ENCODE measurements at regions not wholly inside any gene's neighbourhood (a gene's known extent, or its start where the extent isn't known, plus 50 kb on each side); places are given as distances from the start of the nearest gene placed in this dataset.

DNA sequence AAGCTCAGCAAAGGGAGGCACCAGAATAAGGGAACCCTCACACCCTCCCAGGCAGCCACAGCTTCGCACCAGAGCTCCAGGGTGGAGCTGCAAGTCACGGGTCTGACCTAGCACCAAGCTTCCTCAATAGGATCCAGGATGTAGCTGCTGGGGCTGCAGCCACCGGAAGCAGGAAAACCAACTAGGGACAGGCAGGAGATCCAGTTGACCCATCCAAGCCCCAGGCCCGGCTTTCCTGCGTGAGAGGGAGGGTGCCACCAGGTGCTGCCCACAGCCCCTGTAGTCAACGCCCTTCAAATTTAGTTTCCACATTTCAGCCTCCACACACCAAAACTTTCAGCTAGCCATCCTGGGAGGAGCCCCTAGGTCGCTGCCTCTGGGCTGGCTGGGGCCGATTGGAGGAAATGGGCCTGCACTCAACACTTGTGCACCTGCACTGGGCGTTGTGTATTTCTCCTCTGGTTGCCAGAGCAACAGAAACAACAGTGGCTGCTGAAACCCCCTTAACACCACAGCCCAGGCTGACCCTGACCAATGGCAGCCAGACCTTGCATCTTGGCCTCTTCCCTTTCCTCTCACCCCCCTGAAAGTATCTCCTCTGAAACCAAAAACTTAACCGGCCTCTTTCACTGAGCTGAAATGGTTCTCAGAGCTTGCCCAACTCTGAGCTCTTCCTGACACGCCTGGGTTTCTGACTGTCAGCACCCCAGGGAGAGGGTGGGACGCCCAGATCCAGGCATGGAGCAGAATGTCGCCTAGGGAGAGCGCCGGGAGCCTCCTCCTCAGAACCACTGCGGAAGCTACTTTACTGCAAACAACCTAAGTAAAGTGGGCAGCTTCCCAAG is 226.5 kb upstream of the MAP3K1 start:
- no peak for DNase-seq (ENCODE audit: low read depth in 2 of 2)

GRCh38 chr5:56588131-56588487 is 227.2 kb upstream of the MAP3K1 start:
- no peak for DNase-seq (ENCODE audit: low read depth in 2 of 2)

DNA sequence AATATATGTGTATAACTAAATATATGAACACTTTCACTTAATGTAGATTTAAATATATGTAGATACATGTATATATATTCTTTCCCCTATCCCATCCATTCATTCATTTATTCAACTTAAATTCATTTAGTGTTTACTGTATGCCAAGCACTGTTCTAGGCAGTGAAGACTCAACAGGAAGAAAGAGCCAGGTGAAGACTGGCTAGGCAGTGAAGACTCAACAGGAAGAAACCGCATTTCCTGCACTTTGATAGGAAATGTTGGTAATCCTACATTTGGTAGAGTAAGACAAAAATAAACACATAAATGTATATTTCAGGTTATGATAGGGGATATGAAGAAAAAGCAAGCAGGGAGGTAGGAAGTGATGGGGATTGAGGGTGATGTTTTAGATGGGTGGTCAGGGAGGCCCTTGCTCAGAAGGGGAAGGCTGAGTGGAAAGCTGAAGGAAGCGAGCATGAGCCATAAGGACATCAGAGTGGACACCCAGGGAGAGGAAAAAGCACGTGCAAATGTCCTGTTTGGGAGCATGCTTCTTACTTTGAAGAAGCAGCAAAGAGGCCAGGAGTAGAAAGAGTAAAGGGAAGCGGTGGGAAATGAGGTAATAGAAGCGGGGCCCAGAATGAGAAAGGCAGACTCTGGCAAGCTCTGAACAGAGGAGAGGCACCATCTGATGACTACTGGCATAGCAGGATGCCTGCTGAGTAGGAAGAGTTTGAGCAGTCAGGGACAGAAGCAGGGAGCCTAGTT is 227.8 kb upstream of the MAP3K1 start:
- DNase-seq (ENCODE audit: low read depth in 2 of 2): no peak

DNA sequence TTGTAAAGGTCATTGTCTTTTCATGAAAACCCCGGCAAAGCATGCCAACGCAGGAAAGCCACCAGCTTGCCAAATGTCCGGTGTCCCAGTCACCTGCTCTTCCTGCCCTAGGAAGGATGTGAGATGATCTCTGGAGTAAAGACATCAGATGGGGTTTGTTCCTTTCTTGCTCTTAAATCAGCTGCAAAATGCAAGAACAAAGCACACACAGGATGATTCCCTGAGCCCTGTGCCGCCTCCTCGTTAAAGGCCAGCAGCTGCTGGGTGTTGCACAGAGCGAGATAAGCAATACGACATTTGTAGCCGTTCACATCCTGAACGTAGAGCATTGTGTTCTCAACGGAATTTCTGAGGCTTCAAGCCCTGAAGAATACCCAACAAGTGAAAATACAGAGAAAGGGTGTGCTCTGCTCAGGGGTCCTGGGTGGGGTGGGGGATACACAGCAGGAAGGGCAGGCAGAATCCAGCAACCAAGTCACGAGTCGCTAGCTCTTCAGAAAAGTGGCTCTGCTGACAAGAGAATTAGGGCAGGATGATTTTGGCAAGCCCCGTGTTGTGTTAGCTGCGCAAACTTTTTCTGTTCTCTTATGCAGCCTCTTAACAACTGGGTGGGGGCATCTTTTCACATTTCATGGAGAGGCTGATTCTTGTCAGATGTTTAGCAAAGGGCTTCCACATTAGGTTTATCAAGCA is 229.2 kb upstream of the MAP3K1 start:
- no peak for DNase-seq (ENCODE audit: low read depth in 2 of 2)

DNA sequence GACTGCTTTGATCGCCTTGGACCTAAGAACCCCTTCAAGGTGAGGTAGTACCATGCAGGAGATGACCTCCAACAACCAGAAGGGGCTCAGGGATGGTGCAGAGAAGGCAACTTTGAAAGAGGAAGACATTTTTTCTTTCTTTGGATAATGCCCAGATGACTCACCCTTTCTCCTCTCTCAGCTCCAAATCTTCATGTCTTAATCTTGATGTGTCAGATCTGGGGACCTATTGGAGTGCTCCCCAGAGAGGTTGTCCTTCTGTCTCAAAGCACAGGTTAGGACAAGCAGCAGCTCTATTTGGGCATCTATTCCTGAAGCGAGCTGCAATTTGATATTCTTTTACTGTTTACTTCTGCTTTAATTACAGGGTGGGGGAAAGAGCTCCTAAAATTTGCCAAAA is 229.9 kb upstream of the MAP3K1 start:
- no peak for DNase-seq (ENCODE audit: low read depth in 2 of 2)

DNA sequence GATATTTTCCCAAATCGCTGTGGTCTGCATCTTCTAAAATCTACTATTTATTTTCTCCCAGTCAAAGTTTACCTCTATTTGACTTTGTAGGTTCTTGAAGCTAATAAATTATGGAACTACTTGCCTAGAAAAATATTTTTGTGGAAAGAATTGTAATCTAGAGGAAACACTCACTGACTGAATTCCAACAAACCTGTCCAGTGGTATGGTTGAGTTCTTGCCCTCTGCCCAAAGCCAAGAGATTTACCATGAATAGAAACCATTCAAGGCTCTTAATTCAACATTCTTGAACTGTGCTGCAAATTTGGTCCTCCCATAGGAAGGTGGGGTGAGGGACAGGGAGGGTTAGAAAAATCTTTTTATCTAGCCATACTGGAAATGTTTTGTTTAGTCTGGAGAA is 233.9 kb upstream of the MAP3K1 start:
- DNase-seq (ENCODE audit: low read depth in 2 of 2): no peak

DNA sequence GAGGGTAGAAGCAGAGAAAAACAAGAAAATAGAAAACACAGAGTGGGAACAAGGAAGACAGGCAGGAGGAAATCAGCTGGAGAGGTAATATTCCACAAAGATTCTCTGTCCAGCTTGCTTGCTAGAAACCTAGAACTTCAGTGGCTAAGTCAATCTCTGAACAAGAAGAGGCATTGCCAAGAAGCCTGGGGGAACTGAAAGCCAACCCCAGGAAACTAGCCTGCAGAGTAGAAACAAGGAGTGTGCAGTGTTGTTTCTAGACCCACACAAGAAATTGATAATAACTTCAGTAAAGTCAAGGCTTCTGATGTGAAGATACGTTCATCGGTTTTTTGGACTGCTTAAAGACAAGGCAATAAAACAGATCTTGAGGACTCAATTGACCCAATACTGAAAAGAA is 234.5 kb upstream of the MAP3K1 start:
- no peak for DNase-seq (ENCODE audit: low read depth in 2 of 2)

GRCh38 chr5:56575821-56576220 is 239.5 kb upstream of the MAP3K1 start:
- no peak for DNase-seq (ENCODE audit: low read depth in 2 of 2)

- DNase-seq (ENCODE audit: low read depth in 2 of 2): no peak
Observed at GRCh38 chr5:56574778-56575177, 240.6 kb upstream of the MAP3K1 start.

- DNase-seq (ENCODE audit: low read depth in 2 of 2): peak; percentile 61 to 72
Observed at GRCh38 chr5:56569566-56569965, 245.8 kb upstream of the MAP3K1 start.

DNA sequence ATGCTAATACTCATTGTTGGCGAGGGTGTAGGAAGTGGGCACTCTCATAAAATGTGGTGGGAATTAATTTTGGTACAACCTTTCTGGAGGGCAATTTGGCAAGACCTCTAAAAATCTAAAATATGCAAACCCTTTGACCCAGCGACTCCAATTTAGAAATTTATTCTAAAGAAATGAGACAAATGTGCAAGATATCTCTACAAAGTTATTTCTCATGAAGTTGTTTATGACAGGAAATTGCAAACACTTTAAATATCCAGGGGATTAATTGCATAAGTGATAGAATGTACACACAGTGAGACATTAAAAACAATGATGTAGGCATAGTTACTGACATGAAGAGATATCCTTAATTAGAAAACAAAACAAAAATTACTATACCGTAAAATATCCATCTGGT is 246.3 kb upstream of the MAP3K1 start:
- no peak for DNase-seq (ENCODE audit: low read depth in 2 of 2)

- no peak for DNase-seq (ENCODE audit: low read depth in 2 of 2)
Observed at GRCh38 chr5:56567278-56567677, 248.1 kb upstream of the MAP3K1 start.

GRCh38 chr5:56566374-56567249 is 248.7 kb upstream of the MAP3K1 start:
- no peak for DNase-seq (ENCODE audit: low read depth in 2 of 2)

- DNase-seq (ENCODE audit: low read depth in 2 of 2): no peak
Observed at GRCh38 chr5:56565644-56566043, 249.7 kb upstream of the MAP3K1 start.

GRCh38 chr5:56565283-56565615 is 250.1 kb upstream of the MAP3K1 start:
- no peak for DNase-seq (ENCODE audit: low read depth in 2 of 2)

GRCh38 chr5:56564541-56565282 is 250.6 kb upstream of the MAP3K1 start:
- peak; percentile 48 to 57 for DNase-seq (ENCODE audit: low read depth in 2 of 2)

- no peak for DNase-seq (ENCODE audit: low read depth in 2 of 2)
Observed at GRCh38 chr5:56561455-56561854, 253.9 kb upstream of the MAP3K1 start.

DNA sequence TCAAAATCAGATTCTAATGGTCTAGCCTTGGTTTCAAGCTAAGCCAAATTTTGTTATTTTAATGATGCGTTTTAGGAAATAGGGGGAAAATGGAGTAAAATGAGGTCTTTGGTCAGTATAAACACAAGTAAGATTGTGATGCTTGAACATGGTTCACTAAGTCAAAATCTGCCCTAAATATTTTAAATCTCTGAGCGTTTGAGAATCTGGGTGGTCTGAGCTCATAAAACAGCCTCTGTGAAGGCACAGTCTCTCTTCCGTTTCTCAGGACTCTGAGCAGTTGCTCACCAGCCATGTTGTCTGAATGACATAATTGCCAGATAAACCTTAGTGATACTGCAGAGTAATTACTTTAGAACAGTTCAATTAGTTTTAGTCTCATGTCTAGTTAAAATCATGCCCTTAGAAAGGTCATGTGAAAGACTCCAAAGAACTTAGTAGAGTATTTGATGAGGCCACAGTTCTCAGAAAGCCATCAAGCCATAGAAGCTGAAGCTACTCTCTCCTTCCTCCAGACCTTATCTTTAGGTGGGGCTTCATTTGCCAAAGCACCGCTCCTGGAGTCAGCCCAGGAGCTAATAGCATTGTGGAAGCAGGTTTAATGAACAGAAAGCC is 257.1 kb upstream of the MAP3K1 start:
- no peak for DNase-seq (ENCODE audit: low read depth in 2 of 2)

- no peak for DNase-seq (ENCODE audit: low read depth in 2 of 2)
Observed at GRCh38 chr5:56557198-56557597, 258.2 kb upstream of the MAP3K1 start.

DNA sequence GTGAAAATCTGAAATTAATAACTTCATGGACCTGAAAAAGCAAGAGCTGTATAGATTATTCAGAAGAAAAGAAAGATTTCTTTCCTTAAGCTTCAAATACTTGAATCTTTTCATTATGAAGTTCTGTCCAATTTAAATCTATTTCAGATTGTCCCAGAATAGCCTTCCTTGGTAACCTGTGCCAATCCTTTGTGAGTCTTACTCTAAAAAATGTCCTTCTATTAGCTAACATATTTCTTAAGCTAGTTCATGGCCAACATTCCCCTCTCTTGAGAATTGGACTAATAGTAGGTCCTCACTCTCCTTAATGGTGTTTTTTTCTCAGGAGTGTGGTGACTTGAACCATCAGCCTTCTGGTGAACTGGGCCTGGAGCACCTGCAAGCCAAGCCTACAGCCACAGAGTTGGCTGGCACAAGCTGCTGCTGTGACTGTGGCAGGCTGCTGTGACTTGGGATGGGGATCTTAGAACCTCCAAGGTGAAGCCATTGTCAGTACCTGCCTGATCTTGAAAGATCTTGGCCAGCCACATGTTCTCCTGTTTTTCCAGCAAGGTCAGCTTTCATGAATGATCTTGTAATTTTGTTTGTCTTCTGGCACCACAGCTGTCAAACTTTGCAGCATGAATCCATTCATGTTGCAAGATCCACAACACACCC is 262.6 kb upstream of the MAP3K1 start:
- no peak for DNase-seq (ENCODE audit: low read depth in 2 of 2)
